IPS DF 6.9 (cell line): ENCODE measurements at regions not wholly inside any gene's neighbourhood (a gene's known extent, or its start where the extent isn't known, plus 50 kb on each side); places are given as distances from the start of the nearest gene placed in this dataset.
"Not testable (repeated sequence)": the region's sequence is repeated elsewhere in the genome, so short reads cannot be mapped to it uniquely, and the experiment has no call there.

Experiments used
- DNase-seq: peaks from one replicate; pipeline ENCODE4 v3.0.0-alpha.2; 2013; ENCODE audit warnings: low read depth, low spot score
- H3K27ac ChIP-seq: one replicate; pipeline ENCODE4 v1.5.1; 2013; ENCODE audit warnings: low read length, control low read depth
- H3K27me3 ChIP-seq: 2 replicates; pipeline ENCODE4 v1.6.1; 2013; ENCODE audit warnings: mild to moderate bottlenecking, low read length; ENCODE audit not compliant: control insufficient read depth, insufficient read depth
- H3K36me3 ChIP-seq: 2 replicates; pipeline ENCODE4 v1.6.1; 2013; ENCODE audit warnings: low read length; ENCODE audit not compliant: control insufficient read depth, insufficient read depth
- H3K4me1 ChIP-seq: 2 replicates; pipeline ENCODE4 v1.6.1; 2013; ENCODE audit warnings: low read length; ENCODE audit not compliant: control insufficient read depth, insufficient read depth
- H3K4me3 ChIP-seq: 2 replicates; pipeline ENCODE4 v1.5.1; 2013; ENCODE audit warnings: mild to moderate bottlenecking, low read length
- H3K9me3 ChIP-seq: 2 replicates; pipeline ENCODE4 v1.6.1; 2013; ENCODE audit warnings: low read length, inconsistent platforms; ENCODE audit not compliant: control insufficient read depth, insufficient read depth
- WGBS: extraction: QIAGEN DNeasy Blood & Tissue Kit; methylation state at CpG from one replicate; pipeline ENCODE4 v1.1.7; 2013; ENCODE audit warnings: mixed read lengths, missing lambda C conversion rate; ENCODE audit not compliant: insufficient read length, insufficient coverage; 5-methylcytosine and 5-hydroxymethylcytosine counted together

DNA sequence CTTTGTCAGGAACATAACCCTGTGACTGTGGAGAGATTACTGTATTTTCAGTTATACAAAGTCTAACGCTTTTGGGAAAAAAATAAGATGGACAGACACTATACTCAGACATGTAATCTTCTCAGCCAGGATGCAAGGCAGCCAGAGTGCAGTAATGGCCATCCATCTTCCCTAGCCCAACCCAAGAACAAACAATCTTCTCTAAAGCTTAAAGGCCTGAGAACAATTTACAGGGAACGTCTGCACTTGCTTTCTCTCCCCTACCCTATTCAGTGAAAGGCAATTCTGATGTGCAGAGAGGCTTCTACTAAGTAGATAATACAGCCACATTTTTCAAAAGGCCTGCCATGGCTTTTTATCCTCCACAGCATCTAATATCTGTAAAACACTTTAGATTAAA is 471.3 kb downstream of the FGF13 start:
- Histone ChIP-seq H3K4me1 (no peaks in the 10 kb centered on the region), H3K27ac (no peak overlapping the region), H3K4me3 (no peak overlapping the region), H3K36me3 (no peaks in the 10 kb centered on the region), H3K9me3 (no peaks in the 10 kb centered on the region), H3K27me3 (no peaks in the 10 kb centered on the region)
- WGBS = no CpG with 5 or more reads among the region's 2 CpGs
- DNase-seq = no peak

DNA sequence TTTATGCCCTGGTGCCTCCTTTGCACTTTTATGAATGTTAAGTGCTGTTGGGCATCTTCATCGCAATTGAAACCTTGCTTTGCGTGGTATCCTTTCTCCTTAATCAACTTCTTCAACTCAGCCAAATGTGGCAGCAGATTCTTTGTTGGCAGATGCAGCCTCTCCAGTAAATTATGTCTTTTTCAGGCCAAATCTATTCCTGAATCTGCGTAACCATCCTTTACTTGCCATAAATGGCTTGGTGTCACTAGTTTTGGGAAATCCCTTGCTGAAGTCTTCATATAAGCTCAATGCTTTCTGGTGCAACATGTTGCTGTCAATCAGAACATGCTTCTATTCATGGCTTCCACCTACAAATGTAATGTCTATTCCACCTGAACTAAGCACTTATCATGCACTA is 457.5 kb downstream of the FGF13 start:
- no peaks in the 10 kb centered on the region for H3K27me3 ChIP-seq
- no peak for DNase-seq
- no peak overlapping the region for H3K27ac ChIP-seq
- H3K9me3 ChIP-seq = no peaks in the 10 kb centered on the region
- no peaks in the 10 kb centered on the region for H3K4me1 ChIP-seq
- H3K4me3 ChIP-seq = no peak overlapping the region
- WGBS = no CpG with 5 or more reads among the region's 3 CpGs
- no peaks in the 10 kb centered on the region for H3K36me3 ChIP-seq

DNA sequence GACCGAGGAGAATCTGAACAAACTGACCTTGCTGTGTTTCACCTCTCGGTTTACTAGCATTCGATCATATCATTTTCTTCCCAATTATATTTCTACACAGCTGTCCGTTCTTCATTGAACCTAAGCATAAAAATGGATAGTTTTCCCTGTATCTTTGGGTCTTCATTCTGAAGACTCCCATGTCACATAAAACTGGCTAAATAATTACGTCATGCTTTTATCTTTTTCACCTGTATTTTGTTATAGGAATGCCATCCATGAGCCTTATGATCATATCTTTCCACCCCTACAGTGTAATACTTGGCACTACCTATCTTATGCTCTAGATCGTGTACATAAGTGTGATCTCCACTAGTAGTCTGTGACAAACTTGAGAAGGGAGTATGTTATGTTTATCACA is 456.1 kb downstream of the FGF13 start:
- no peak overlapping the region for H3K4me3 ChIP-seq
- H3K27ac ChIP-seq = no peak overlapping the region
- H3K27me3 ChIP-seq = no peaks in the 10 kb centered on the region
- DNase-seq = no peak
- H3K9me3 ChIP-seq = no peaks in the 10 kb centered on the region
- H3K4me1 ChIP-seq = no peaks in the 10 kb centered on the region
- no CpG with 5 or more reads among the region's 6 CpGs for WGBS
- no peaks in the 10 kb centered on the region for H3K36me3 ChIP-seq

DNA sequence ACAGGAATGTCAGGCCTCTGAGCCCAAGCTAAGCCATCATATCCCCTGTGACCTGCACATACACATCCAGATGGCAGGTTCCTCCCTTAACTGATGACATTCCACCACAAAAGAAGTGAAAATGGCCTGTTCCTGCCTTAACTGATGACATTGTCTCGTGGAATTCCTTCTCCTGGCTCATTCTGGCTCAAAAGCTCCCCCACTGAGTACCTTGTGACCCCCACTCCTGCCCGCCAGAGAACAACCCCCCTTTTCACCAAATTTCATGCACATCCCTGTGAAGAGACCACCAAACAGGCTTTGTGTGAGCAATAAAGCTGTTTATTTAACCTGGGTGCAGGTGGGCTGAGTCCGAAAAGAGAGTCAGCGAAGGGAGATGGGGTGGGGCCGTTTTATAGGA is 447.4 kb downstream of the FGF13 start:
- not testable (repeated sequence) for H3K4me1 ChIP-seq, DNase-seq, H3K27me3 ChIP-seq, H3K36me3 ChIP-seq, H3K9me3 ChIP-seq, H3K4me3 ChIP-seq, H3K27ac ChIP-seq
- WGBS = no CpG with 5 or more reads among the region's 5 CpGs

DNA sequence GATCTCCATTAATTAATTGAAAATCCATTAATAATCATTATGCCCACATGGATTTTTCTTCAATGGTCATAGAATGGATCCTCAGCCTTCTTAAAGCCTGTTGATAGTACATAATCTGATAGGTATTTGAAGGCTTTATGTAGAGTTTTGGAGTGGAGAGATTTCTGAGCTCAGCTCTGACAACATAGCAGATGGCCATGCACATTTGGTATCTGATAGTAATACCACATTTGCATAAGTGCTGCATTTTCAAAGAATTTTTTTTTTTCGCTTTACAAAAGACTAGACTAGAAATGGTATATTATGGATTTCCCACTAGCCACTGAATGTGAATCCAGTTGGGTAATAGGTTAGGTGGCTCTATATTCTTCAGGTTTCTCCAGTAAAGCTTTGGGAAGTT is 440.6 kb downstream of the FGF13 start:
- WGBS = no CpG with 5 or more reads among the region's 1 CpG
- H3K27me3 ChIP-seq = no peaks in the 10 kb centered on the region

DNA sequence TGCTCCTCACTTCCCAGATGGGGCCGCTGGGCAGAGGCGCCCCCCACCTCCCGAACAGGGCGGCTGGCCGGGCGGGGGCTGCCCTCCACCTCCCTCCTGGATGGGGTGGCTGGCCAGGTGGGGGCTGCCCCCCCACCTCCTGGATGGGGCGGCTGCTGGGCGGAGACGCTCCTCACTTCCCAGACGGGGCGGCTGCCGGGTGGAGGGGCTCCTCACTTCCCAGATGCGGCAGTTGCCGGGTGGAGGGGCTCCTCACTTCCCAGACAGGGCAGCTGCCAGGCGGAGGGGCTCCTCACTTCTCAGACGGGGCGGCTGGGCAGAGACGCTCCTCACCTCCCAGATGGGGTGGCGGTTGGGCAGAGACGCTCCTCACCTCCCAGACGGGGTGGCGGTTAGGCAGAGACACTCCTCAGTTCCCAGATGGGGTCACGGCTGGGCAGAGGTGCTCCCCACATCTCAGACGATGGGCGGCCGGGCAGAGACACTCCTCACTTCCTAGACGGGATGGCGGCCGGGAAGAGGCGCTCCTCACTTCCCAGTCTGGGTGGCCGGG is 428.8 kb downstream of the FGF13 start:
- H3K36me3 ChIP-seq, H3K27me3 ChIP-seq, H3K27ac ChIP-seq, DNase-seq, H3K4me1 ChIP-seq, H3K4me3 ChIP-seq, H3K9me3 ChIP-seq: not testable (repeated sequence)
- WGBS = no CpG with 5 or more reads among the region's 31 CpGs

More for the DNA sequence above, 440.6 kb downstream of the FGF13 start:
- no peak for DNase-seq
- H3K4me3 ChIP-seq = no peak overlapping the region
- H3K27ac ChIP-seq = no peak overlapping the region
- H3K4me1 ChIP-seq = no peaks in the 10 kb centered on the region
- no peaks in the 10 kb centered on the region for H3K36me3 ChIP-seq
- no peaks in the 10 kb centered on the region for H3K9me3 ChIP-seq

DNA sequence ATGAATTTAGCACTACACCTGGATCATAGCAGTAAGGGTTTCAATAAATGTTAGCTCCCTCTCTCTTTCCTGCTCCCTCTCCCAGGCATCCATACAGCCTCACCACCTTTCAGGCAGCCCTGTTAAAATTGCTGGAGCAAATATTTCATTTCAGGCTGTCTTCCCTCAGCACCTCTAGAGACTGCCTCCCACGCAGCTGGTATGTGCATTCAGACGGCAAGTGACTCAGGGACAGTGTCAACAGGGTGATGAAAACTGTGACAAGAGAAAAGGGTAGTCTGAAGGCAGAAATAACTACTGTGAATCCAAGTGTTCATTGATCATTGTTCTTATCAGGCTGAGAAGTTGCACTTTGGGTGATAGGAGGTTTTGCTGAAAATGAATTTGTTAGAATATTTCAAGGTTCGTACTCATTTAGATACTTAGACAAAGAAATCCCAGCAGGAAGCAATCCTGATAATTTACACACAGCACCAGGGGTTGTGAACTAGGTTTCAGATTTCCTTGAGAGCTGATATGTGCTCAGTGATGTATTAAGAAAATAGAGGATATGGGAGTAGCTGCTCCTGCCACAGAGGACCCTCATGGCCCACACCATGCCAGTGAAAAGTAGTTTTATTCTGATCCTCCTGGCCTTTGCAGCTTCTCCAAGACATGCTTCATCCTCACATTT is 424.2 kb downstream of the FGF13 start:
- WGBS = no CpG with 5 or more reads among the region's 3 CpGs
- Histone ChIP-seq H3K4me1 (no peaks in the 10 kb centered on the region), H3K4me3 (no peak overlapping the region), H3K36me3 (no peaks in the 10 kb centered on the region), H3K27ac (no peak overlapping the region), H3K27me3 (no peaks in the 10 kb centered on the region), H3K9me3 (no peaks in the 10 kb centered on the region)
- no peak for DNase-seq

DNA sequence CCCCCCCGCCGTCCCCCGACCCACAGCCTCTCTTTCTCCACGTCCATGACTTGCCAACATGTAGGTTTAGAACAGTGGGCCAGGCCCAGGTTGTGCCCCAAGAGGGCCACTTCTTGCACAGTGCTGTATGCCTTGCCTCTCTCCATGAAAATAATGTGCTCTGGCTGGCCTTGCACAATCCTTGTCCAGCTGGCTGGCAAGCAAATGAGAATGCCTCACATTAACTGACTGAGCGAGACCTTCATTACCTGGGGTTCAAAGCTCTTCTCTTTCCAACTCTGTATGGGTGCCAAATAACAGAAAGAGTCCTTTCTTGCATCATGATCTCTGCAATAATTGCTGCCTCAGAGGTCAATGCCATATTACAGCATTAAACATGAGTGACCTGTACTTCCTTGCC is 416.6 kb downstream of the FGF13 start:
- WGBS = no CpG with 5 or more reads among the region's 5 CpGs

DNA sequence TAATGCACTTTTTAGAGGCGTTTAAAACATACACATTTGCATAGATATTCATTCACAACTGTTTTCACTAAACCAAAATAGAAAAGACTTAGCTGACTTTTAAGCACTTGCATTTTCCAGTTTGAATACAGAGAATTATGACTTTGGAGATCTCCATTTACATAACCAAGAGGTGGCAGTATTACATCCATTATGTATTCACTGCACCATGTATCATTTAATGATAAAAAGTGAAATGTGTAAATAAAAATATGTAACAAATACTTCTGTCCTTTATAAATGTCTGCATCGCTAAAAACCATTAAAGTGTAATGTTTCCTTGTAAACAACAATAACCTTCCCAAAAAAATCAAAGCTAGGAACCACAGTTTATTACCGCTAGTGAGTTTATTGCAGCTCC is 413.2 kb downstream of the FGF13 start:
- H3K27me3 ChIP-seq = no peaks in the 10 kb centered on the region
- H3K36me3 ChIP-seq = no peaks in the 10 kb centered on the region
- no peak overlapping the region for H3K4me3 ChIP-seq
- no peaks in the 10 kb centered on the region for H3K4me1 ChIP-seq
- DNase-seq = no peak
- no CpG with 5 or more reads among the region's 3 CpGs for WGBS
- no peak overlapping the region for H3K27ac ChIP-seq
- H3K9me3 ChIP-seq = no peaks in the 10 kb centered on the region

More for the DNA sequence above, 416.6 kb downstream of the FGF13 start:
- no peaks in the 10 kb centered on the region for H3K9me3 ChIP-seq
- DNase-seq = no peak
- H3K36me3 ChIP-seq = no peaks in the 10 kb centered on the region
- no peak overlapping the region for H3K4me3 ChIP-seq
- no peak overlapping the region for H3K27ac ChIP-seq
- H3K27me3 ChIP-seq = no peaks in the 10 kb centered on the region
- H3K4me1 ChIP-seq = no peaks in the 10 kb centered on the region

DNA sequence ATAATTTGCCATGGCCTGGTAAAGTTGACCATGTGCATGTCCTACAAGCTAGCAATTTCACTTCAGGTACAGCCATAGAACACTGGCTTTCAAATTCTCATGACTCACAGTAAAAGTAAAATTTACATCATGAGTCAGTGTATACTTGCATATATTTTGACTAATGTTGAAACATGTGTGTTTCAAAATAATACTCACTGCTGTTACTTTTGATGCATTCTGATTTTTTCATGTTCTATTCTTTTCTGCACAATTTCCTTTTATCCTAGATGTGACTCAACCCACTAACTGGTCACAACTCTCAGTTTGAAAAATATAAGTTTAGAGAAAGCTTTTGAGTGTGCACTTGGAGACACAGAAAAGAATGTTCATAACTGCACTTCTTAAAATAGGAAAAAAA is 365.7 kb downstream of the FGF13 start:
- H3K4me3 ChIP-seq = no peak overlapping the region
- H3K4me1 ChIP-seq = no peaks in the 10 kb centered on the region; the same call in 1 of the 2 replicates
- H3K27ac ChIP-seq = no peak overlapping the region
- no peaks in the 10 kb centered on the region for H3K36me3 ChIP-seq
- H3K9me3 ChIP-seq = no peaks in the 10 kb centered on the region
- no peak for DNase-seq
- H3K27me3 ChIP-seq = no peaks in the 10 kb centered on the region

DNA sequence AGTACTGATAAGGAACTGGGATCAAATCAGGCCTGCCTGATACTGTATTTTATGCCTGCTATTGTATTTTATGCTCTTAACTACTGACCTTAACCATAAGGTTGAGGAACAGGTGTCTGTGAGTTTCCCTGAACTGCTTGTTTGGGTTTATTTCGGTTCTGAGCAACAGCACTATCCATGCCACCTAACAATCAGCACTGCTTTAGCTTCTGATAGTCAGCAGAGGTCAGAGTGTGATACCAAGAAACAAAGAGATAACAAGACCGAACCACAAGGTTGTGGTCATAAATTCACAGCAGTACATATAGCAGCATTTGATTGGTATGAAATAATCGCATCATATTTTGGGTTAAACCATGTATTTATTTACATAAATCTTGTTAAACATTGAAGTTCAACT is 362.2 kb downstream of the FGF13 start:
- H3K36me3 ChIP-seq = no peaks in the 10 kb centered on the region
- DNase-seq = peak; percentile 2
- H3K4me3 ChIP-seq = no peak overlapping the region
- no CpG with 5 or more reads among the region's 3 CpGs for WGBS
- H3K9me3 ChIP-seq = no peaks in the 10 kb centered on the region
- no peak overlapping the region for H3K27ac ChIP-seq
- H3K27me3 ChIP-seq = no peaks in the 10 kb centered on the region
- H3K4me1 ChIP-seq = no peaks in the 10 kb centered on the region; the same call in 1 of the 2 replicates
